ENCODE measurements at regions not wholly inside any gene's neighbourhood (a gene's known extent, or its start where the extent isn't known, plus 50 kb on each side); places are given as distances from the start of the nearest gene placed in this dataset.

GRCh38 chr6:154930451-154930851, 64.7 kb upstream of the TIAM2 start:
- no peak for DNase-seq (ENCODE audit: extremely low read depth, insufficient read length)
- no peak overlapping the region for H3K4me3 ChIP-seq (replicated peaks; ENCODE audit: low read depth, low read length)
- TF ChIP-seq, protein P1, sequence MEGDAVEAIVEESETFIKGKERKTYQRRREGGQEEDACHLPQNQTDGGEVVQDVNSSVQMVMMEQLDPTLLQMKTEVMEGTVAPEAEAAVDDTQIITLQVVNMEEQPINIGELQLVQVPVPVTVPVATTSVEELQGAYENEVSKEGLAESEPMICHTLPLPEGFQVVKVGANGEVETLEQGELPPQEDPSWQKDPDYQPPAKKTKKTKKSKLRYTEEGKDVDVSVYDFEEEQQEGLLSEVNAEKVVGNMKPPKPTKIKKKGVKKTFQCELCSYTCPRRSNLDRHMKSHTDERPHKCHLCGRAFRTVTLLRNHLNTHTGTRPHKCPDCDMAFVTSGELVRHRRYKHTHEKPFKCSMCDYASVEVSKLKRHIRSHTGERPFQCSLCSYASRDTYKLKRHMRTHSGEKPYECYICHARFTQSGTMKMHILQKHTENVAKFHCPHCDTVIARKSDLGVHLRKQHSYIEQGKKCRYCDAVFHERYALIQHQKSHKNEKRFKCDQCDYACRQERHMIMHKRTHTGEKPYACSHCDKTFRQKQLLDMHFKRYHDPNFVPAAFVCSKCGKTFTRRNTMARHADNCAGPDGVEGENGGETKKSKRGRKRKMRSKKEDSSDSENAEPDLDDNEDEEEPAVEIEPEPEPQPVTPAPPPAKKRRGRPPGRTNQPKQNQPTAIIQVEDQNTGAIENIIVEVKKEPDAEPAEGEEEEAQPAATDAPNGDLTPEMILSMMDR (IDR thresholded peaks at IDR 0.05; ENCODE audit: insufficient read depth, low read length, poor library complexity, severe bottlenecking): no peak
- no peaks in the 10 kb centered on the region for H3K36me3 ChIP-seq (ENCODE audit: control insufficient read depth, insufficient read depth, low read length)
- no peaks in the 10 kb centered on the region for H3K27me3 ChIP-seq (replicated peaks; ENCODE audit: control insufficient read depth, insufficient read depth, low read length)

DNA sequence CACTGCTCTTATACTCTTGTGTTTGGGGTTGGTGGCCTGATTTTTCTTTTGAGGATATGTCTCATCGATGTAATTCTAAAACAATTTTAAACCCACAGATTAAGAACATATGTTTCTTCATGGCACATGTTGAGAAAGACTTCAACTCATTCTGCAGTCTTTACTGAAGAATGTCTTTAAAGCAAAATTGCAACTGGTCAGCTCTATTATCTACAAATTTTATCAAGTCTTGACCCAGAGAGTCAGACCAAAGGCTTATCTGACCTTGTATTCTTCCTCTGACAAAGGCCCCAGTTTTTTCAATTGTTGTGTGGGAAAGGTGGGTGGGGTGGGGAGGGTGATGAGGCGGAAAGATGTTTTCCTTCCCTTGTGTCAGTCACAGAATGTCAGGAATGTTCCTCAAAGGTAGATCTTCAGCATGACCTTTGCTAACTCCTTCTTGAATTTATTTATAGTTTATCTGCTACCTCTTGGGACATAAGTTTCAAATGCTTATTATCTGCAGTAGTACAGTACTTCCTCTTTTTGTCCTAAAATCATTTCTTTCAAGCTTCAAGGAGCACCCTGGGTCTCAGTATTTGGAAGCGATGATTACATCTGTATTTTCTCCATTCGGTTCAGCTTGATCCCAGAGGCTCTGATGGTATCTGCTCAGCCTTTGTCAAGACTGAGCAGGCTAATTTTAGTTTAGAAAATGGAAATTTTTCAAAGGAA, 63.2 kb upstream of the TIAM2 start:
- Histone ChIP-seq H3K36me3 (ENCODE audit: control insufficient read depth, insufficient read depth, low read length) (no peaks in the 10 kb centered on the region), H3K4me3 (replicated peaks; ENCODE audit: low read depth, low read length) (no peak overlapping the region), H3K27me3 (replicated peaks; ENCODE audit: control insufficient read depth, insufficient read depth, low read length) (no peaks in the 10 kb centered on the region)
- TF ChIP-seq, protein P1 (IDR thresholded peaks at IDR 0.05; ENCODE audit: insufficient read depth, low read length, poor library complexity, severe bottlenecking): no peak
- no peak for DNase-seq (ENCODE audit: extremely low read depth, insufficient read length)

DNA sequence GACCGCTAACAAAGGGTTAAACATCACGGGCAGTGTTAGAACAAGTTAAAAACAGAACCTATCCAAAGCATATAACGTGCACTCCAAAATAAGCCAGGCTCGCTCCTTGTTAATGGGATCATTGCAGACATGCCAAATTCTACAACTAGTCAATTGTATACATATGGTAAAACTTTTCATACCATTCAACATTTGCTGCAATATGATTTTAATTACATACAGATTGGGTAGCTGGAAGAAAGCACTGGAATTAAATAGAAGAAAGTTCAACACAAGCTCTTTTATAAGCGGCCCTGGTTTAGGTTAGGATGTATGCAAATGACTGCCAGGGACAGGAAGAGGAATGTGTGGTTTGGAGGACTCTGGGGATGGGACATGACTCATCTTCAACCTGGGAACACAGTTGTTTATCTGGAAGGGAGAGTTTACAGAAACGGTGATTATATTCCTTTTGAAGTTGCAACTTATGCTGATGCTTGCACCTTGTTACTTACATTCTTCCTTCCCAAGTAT, 62.5 kb upstream of the TIAM2 start:
- DNase-seq (ENCODE audit: extremely low read depth, insufficient read length): no peak
- no peaks in the 10 kb centered on the region for H3K36me3 ChIP-seq (ENCODE audit: control insufficient read depth, insufficient read depth, low read length)

GRCh38 chr6:154933181-154933827, 61.8 kb upstream of the TIAM2 start:
- TF ChIP-seq, protein P1 (IDR thresholded peaks at IDR 0.05; ENCODE audit: insufficient read depth, low read length, poor library complexity, severe bottlenecking): no peak
- Histone ChIP-seq H3K27me3 (replicated peaks; ENCODE audit: control insufficient read depth, insufficient read depth, low read length) (no peaks in the 10 kb centered on the region), H3K4me3 (replicated peaks; ENCODE audit: low read depth, low read length) (no peak overlapping the region), H3K36me3 (ENCODE audit: control insufficient read depth, insufficient read depth, low read length) (no peaks in the 10 kb centered on the region)
- DNase-seq (ENCODE audit: extremely low read depth, insufficient read length): no peak

More for the DNA sequence above, 62.5 kb upstream of the TIAM2 start:
- Histone ChIP-seq H3K4me3 (replicated peaks; ENCODE audit: low read depth, low read length) (no peak overlapping the region), H3K27me3 (replicated peaks; ENCODE audit: control insufficient read depth, insufficient read depth, low read length) (no peaks in the 10 kb centered on the region)
- TF ChIP-seq, protein P1 (IDR thresholded peaks at IDR 0.05; ENCODE audit: insufficient read depth, low read length, poor library complexity, severe bottlenecking): no peak

DNA sequence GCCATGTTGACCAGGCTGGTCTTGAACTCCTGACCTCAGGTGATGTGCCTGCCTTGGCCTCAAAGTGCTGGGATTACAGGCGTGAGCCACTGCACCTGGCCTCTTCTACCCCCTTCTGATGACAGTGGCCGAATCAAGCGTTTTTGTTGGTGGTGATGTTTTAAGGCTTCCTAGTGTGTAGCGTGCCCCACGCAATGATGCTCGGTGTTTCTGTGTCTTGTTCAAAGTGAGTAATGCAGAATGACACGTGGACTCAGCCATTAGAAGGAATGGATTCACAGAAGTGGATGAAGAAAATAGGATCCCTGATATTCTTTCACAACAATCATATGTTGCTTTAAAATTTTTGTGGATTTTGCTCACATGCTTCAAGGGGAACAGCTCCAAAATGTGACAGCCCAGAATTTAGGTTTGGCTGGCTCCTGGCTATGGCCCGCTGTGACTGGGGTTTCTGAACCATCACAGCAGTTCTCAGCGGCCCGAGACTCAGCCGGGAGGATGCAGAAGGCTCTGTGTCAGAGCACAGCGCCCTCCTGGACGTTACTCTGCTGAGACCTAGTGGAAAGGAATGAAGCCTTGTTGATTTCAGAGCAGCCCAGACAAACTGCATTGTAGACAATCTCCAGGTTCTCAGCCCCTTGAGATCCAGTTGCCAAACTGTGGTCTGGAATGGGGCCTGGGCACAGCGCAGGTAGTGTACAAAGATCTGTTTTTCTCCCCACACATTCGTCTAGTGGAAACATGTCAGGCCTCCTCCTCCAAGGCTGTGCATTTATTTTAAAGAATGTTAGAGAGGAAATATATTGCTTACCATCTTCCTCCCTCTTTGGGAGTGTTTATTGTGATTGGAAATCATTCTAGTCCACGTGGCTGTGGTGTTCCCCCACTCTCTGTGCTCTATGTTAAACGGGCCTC, 57.6 kb upstream of the TIAM2 start:
- Histone ChIP-seq H3K36me3 (ENCODE audit: control insufficient read depth, insufficient read depth, low read length) (no peaks in the 10 kb centered on the region), H3K4me3 (replicated peaks; ENCODE audit: low read depth, low read length) (no peak overlapping the region), H3K27me3 (replicated peaks; ENCODE audit: control insufficient read depth, insufficient read depth, low read length) (no peaks in the 10 kb centered on the region)
- DNase-seq (ENCODE audit: extremely low read depth, insufficient read length): no peak
- TF ChIP-seq, protein P1 (IDR thresholded peaks at IDR 0.05; ENCODE audit: insufficient read depth, low read length, poor library complexity, severe bottlenecking): no peak
